ENCODE measurements at regions not wholly inside any gene's neighbourhood (a gene's known extent, or its start where the extent isn't known, plus 50 kb on each side); places are given as distances from the start of the nearest gene placed in this dataset.

GRCh38 chr2:52000151-52000855, 968.4 kb upstream of the NRXN1 start:
- CTCF ChIA-PET: no interaction called here
- Mint-ChIP-seq H3K4me1 (no peaks in the 10 kb centered on the region), H3K9me3 (peaks cover 18% of the 10 kb centered on the region), H3K4me3 (no peak overlapping the region), H3K27ac (no peak overlapping the region), H3K27me3 (no peaks in the 10 kb centered on the region), H3K36me3 (no peaks in the 10 kb centered on the region)
- DNase-seq: no peak

- Mint-ChIP-seq H3K4me1 (no peaks in the 10 kb centered on the region), H3K36me3 (no peaks in the 10 kb centered on the region), H3K27ac (no peak overlapping the region), H3K9me3 (peaks cover 19% of the 10 kb centered on the region), H3K4me3 (no peak overlapping the region), H3K27me3 (no peaks in the 10 kb centered on the region)
- CTCF ChIA-PET: no interaction called here
- no peak for DNase-seq
Measured at GRCh38 chr2:51998890-51999289, 967.0 kb upstream of the NRXN1 start.

- no peak overlapping the region for H3K4me3 Mint-ChIP-seq
- peaks cover 22% of the 10 kb centered on the region for H3K9me3 Mint-ChIP-seq
- DNase-seq: no peak
- H3K36me3 Mint-ChIP-seq: no peaks in the 10 kb centered on the region
- H3K4me1 Mint-ChIP-seq: no peaks in the 10 kb centered on the region
- no peak overlapping the region for H3K27ac Mint-ChIP-seq
- H3K27me3 Mint-ChIP-seq: no peaks in the 10 kb centered on the region
- CTCF ChIA-PET: no interaction called here
Measured at GRCh38 chr2:51997571-51997970, 965.6 kb upstream of the NRXN1 start.

- no peak overlapping the region for H3K27ac Mint-ChIP-seq
- no peaks in the 10 kb centered on the region for H3K27me3 Mint-ChIP-seq
- no peak for DNase-seq
- CTCF ChIA-PET: no interaction called here
- no peaks in the 10 kb centered on the region for H3K36me3 Mint-ChIP-seq
- H3K9me3 Mint-ChIP-seq: peaks cover 18% of the 10 kb centered on the region
- H3K4me3 Mint-ChIP-seq: no peak overlapping the region
- H3K4me1 Mint-ChIP-seq: no peaks in the 10 kb centered on the region
Measured at GRCh38 chr2:51995293-51995692, 963.4 kb upstream of the NRXN1 start.

GRCh38 chr2:51994123-51994763, 962.3 kb upstream of the NRXN1 start:
- Mint-ChIP-seq H3K4me3 (no peak overlapping the region), H3K4me1 (no peaks in the 10 kb centered on the region), H3K9me3 (peaks cover 13% of the 10 kb centered on the region), H3K27me3 (no peaks in the 10 kb centered on the region), H3K27ac (no peak overlapping the region), H3K36me3 (no peaks in the 10 kb centered on the region)
- CTCF ChIA-PET: no interaction called here
- DNase-seq: no peak

- no peak for DNase-seq
- Mint-ChIP-seq H3K4me1 (no peaks in the 10 kb centered on the region), H3K4me3 (no peak overlapping the region), H3K9me3 (peaks cover 5% of the 10 kb centered on the region), H3K36me3 (no peaks in the 10 kb centered on the region), H3K27ac (no peak overlapping the region), H3K27me3 (no peaks in the 10 kb centered on the region)
- CTCF ChIA-PET: no interaction called here
Measured at GRCh38 chr2:51990684-51991083, 958.8 kb upstream of the NRXN1 start.

- Mint-ChIP-seq H3K36me3 (no peaks in the 10 kb centered on the region), H3K27me3 (no peaks in the 10 kb centered on the region), H3K4me3 (no peak overlapping the region), H3K9me3 (no peaks in the 10 kb centered on the region), H3K4me1 (no peaks in the 10 kb centered on the region), H3K27ac (no peak overlapping the region)
- DNase-seq: no peak
- CTCF ChIA-PET: no interaction called here
Measured at GRCh38 chr2:51986101-51986500, 954.2 kb upstream of the NRXN1 start.

- H3K36me3 Mint-ChIP-seq: no peaks in the 10 kb centered on the region
- no peak overlapping the region for H3K27ac Mint-ChIP-seq
- no peak for DNase-seq
- no peaks in the 10 kb centered on the region for H3K27me3 Mint-ChIP-seq
- no peaks in the 10 kb centered on the region for H3K4me1 Mint-ChIP-seq
- peaks cover 3% of the 10 kb centered on the region for H3K9me3 Mint-ChIP-seq
- CTCF ChIA-PET: no interaction called here
- H3K4me3 Mint-ChIP-seq: no peak overlapping the region
Measured at GRCh38 chr2:51981783-51982182, 949.9 kb upstream of the NRXN1 start.

- CTCF ChIA-PET: no interaction called here
- no peaks in the 10 kb centered on the region for H3K36me3 Mint-ChIP-seq
- no peak for DNase-seq
- no peaks in the 10 kb centered on the region for H3K27me3 Mint-ChIP-seq
- no peak overlapping the region for H3K27ac Mint-ChIP-seq
- H3K9me3 Mint-ChIP-seq: peaks cover 8% of the 10 kb centered on the region
- H3K4me1 Mint-ChIP-seq: no peaks in the 10 kb centered on the region
- no peak overlapping the region for H3K4me3 Mint-ChIP-seq
Measured at GRCh38 chr2:51976623-51977022, 944.7 kb upstream of the NRXN1 start.

GRCh38 chr2:51971136-51971535, 939.2 kb upstream of the NRXN1 start:
- Mint-ChIP-seq H3K4me1 (no peaks in the 10 kb centered on the region), H3K27me3 (no peaks in the 10 kb centered on the region), H3K4me3 (no peak overlapping the region), H3K27ac (no peak overlapping the region), H3K9me3 (peaks cover 3% of the 10 kb centered on the region), H3K36me3 (no peaks in the 10 kb centered on the region)
- DNase-seq: no peak
- CTCF ChIA-PET: no interaction called here

GRCh38 chr2:51969347-51969746, 937.4 kb upstream of the NRXN1 start:
- Mint-ChIP-seq H3K27me3 (no peaks in the 10 kb centered on the region), H3K9me3 (peaks cover 5% of the 10 kb centered on the region), H3K36me3 (no peaks in the 10 kb centered on the region), H3K4me1 (no peaks in the 10 kb centered on the region), H3K4me3 (no peak overlapping the region), H3K27ac (no peak overlapping the region)
- no peak for DNase-seq
- CTCF ChIA-PET: no interaction called here

GRCh38 chr2:51960841-51961335, 929.0 kb upstream of the NRXN1 start:
- Mint-ChIP-seq H3K27me3 (no peaks in the 10 kb centered on the region), H3K36me3 (no peaks in the 10 kb centered on the region), H3K4me3 (no peak overlapping the region), H3K27ac (no peak overlapping the region), H3K4me1 (no peaks in the 10 kb centered on the region), H3K9me3 (peaks cover 8% of the 10 kb centered on the region)
- DNase-seq: no peak
- CTCF ChIA-PET: no interaction called here

GRCh38 chr2:51960281-51960680, 928.3 kb upstream of the NRXN1 start:
- H3K27ac Mint-ChIP-seq: no peak overlapping the region
- CTCF ChIA-PET: no interaction called here
- no peaks in the 10 kb centered on the region for H3K4me1 Mint-ChIP-seq
- no peaks in the 10 kb centered on the region for H3K27me3 Mint-ChIP-seq
- no peak for DNase-seq
- H3K4me3 Mint-ChIP-seq: no peak overlapping the region
- H3K36me3 Mint-ChIP-seq: no peaks in the 10 kb centered on the region
- peaks cover 7% of the 10 kb centered on the region for H3K9me3 Mint-ChIP-seq

GRCh38 chr2:51959696-51960095, 927.8 kb upstream of the NRXN1 start:
- no peak for DNase-seq
- peaks cover 7% of the 10 kb centered on the region for H3K9me3 Mint-ChIP-seq
- H3K4me3 Mint-ChIP-seq: no peak overlapping the region
- H3K27ac Mint-ChIP-seq: no peak overlapping the region
- no peaks in the 10 kb centered on the region for H3K27me3 Mint-ChIP-seq
- no peaks in the 10 kb centered on the region for H3K4me1 Mint-ChIP-seq
- H3K36me3 Mint-ChIP-seq: no peaks in the 10 kb centered on the region
- CTCF ChIA-PET: no interaction called here

GRCh38 chr2:51953931-51954330, 922.0 kb upstream of the NRXN1 start:
- Mint-ChIP-seq H3K4me1 (no peaks in the 10 kb centered on the region), H3K36me3 (no peaks in the 10 kb centered on the region), H3K4me3 (no peak overlapping the region), H3K9me3 (peaks cover 21% of the 10 kb centered on the region), H3K27ac (no peak overlapping the region), H3K27me3 (no peaks in the 10 kb centered on the region)
- DNase-seq: no peak
- CTCF ChIA-PET: no interaction called here
